H1 (cell line): ENCODE measurements at regions not wholly inside any gene's neighbourhood (a gene's known extent, or its start where the extent isn't known, plus 50 kb on each side); places are given as distances from the start of the nearest gene placed in this dataset.

Experiments
- CTCF ChIA-PET: fragments of 300-600 bp; sonication (Branson Sonifier 250); formaldehyde crosslinking; loops from one replicate; lab custom pipeline; 2021; ENCODE audit not compliant: partially characterized antibody; lab: Charles Lee
- POLR2A ChIA-PET: fragments of 300-600 bp; sonication (Branson Sonifier 250); formaldehyde crosslinking; loops from one replicate; lab custom pipeline; 2021; ENCODE audit warnings: inconsistent platforms; ENCODE audit not compliant: partially characterized antibody; lab: Charles Lee
- DNase-seq, 2 experiments: peaks; one replicate each; pipeline versions ENCODE4 v3.0.0 to v3.0.0-alpha.2; 2010 to 2022; ENCODE audit warnings: low spot score in 2 of 2, low read depth in 1 of 2, mixed read lengths in 1 of 2
- FAIRE-seq: peaks from 2 replicates; lab custom pipeline; 2011; peaks lifted over from hg19 to GRCh38; lab: Jason Lieb, UNC
- H2AFZ ChIP-seq: 2 replicates; pipeline ENCODE4 v1.8.1; 2012; ENCODE audit warnings: low read length, inconsistent platforms
- H2AK5ac ChIP-seq: 2 replicates; pipeline ENCODE4 v1.6.1; 2013; ENCODE audit warnings: low read depth, low read length
- H2BK120ac ChIP-seq: replicated peaks from 2 replicates; pipeline ENCODE3; 2013; ENCODE audit warnings: low read depth, low read length, inconsistent platforms
- H2BK12ac ChIP-seq: 2 replicates; pipeline ENCODE4 v1.6.1; 2013; ENCODE audit warnings: low read depth, low read length
- H2BK15ac ChIP-seq: 2 replicates; pipeline ENCODE4 v1.6.1; 2013; ENCODE audit warnings: low read length
- H2BK20ac ChIP-seq: 2 replicates; pipeline ENCODE4 v1.6.1; 2013; ENCODE audit warnings: low read length
- H2BK5ac ChIP-seq: 2 replicates; pipeline ENCODE4 v1.6.1; 2013; ENCODE audit warnings: low read depth, low read length
- H3K14ac ChIP-seq: 2 replicates; pipeline ENCODE4 v1.6.1; 2013; ENCODE audit warnings: inconsistent platforms; ENCODE audit not compliant: insufficient read length
- H3K18ac ChIP-seq: 2 replicates; pipeline ENCODE4 v1.6.1; 2013; ENCODE audit warnings: low read length; ENCODE audit errors: extremely low read depth
- H3K23ac ChIP-seq: 2 replicates; pipeline ENCODE4 v1.6.1; 2013; ENCODE audit warnings: inconsistent platforms; ENCODE audit not compliant: insufficient read length
- H3K23me2 ChIP-seq: 2 replicates; pipeline ENCODE4 v1.6.1; 2013; ENCODE audit warnings: low read depth, low read length
- H3K27ac ChIP-seq: 2 replicates; pipeline ENCODE4 v1.6.1; 2011; ENCODE audit warnings: low read depth, low read length, inconsistent platforms
- H3K27me3 ChIP-seq, 4 experiments: replicated peaks in 1 of 4; 1 replicate in 1 of 4; 2 replicates in 3 of 4; pipeline versions ENCODE4 v1.6.1 to v1.8.1; 2011 to 2013; ENCODE audit warnings: low read length in 3 of 4, mild to moderate bottlenecking in 3 of 4, inconsistent platforms in 2 of 4, mixed read lengths in 2 of 4, moderate library complexity in 1 of 4; ENCODE audit not compliant: control insufficient read depth in 3 of 4, insufficient read depth in 3 of 4; ENCODE audit errors: extremely low read depth in 1 of 4
- H3K36me3 ChIP-seq, 4 experiments: 2 replicates each; pipeline versions ENCODE4 v1.6.1 to v1.8.1; 2011 to 2013; ENCODE audit warnings: mild to moderate bottlenecking in 4 of 4, low read length in 3 of 4, moderate library complexity in 2 of 4, control low read depth in 1 of 4, inconsistent platforms in 1 of 4; ENCODE audit not compliant: insufficient read depth in 4 of 4, control insufficient read depth in 2 of 4
- H3K4ac ChIP-seq: replicated peaks from 2 replicates; pipeline ENCODE3; 2013; ENCODE audit warnings: low read length, low read depth, mixed read lengths, inconsistent platforms; ENCODE audit not compliant: insufficient read length
- H3K4me1 ChIP-seq, 4 experiments: replicated peaks in 1 of 4; 1 replicate in 1 of 4; 2 replicates in 3 of 4; pipeline versions ENCODE4 v1.6.1 to v1.8.1; 2011 to 2013; ENCODE audit warnings: low read length in 3 of 4, inconsistent platforms in 2 of 4, mixed read lengths in 1 of 4; ENCODE audit not compliant: insufficient read depth in 4 of 4, control insufficient read depth in 3 of 4
- H3K4me2 ChIP-seq, 2 experiments: 2 replicates each; pipeline versions ENCODE4 v1.6.1 to v1.8.1; 2011 to 2013; ENCODE audit warnings: low read depth in 2 of 2, low read length in 2 of 2, control low read depth in 1 of 2, inconsistent platforms in 1 of 2, mild to moderate bottlenecking in 1 of 2; ENCODE audit not compliant: insufficient read depth in 1 of 2
- H3K4me3 ChIP-seq, 4 experiments: fragments of 200-600, 300-600 bp in 1 of 4; sonication (generic), shearing (Covaris generic), sonication (Bioruptor Twin) in 1 of 4; 2 replicates each; pipeline versions ENCODE4 v1.5.1 to v1.8.1; 2011 to 2016; ENCODE audit warnings: low read length in 4 of 4, low read depth in 3 of 4, control low read depth in 2 of 4, inconsistent platforms in 2 of 4, mild to moderate bottlenecking in 2 of 4, mixed read lengths in 1 of 4, moderate library complexity in 1 of 4; ENCODE audit not compliant: insufficient read depth in 2 of 4; ENCODE audit errors: extremely low read depth in 1 of 4
- H3K56ac ChIP-seq: replicated peaks from 2 replicates; pipeline ENCODE3; 2013; ENCODE audit warnings: low read depth, mild to moderate bottlenecking, mixed read lengths, low read length, inconsistent platforms; ENCODE audit not compliant: insufficient read length
- H3K79me1 ChIP-seq: 2 replicates; pipeline ENCODE4 v1.6.1; 2013; ENCODE audit warnings: low read depth, low read length, control low read depth
- H3K79me2 ChIP-seq, 2 experiments: 2 replicates each; pipeline versions ENCODE4 v1.6.1 to v1.8.1; 2012 to 2013; ENCODE audit warnings: low read length in 2 of 2, mild to moderate bottlenecking in 2 of 2, inconsistent platforms in 1 of 2; ENCODE audit not compliant: insufficient read depth in 2 of 2, control insufficient read depth in 1 of 2
- H3K9ac ChIP-seq, 4 experiments: replicated peaks in 1 of 4; 1 replicate in 1 of 4; 2 replicates in 3 of 4; pipeline versions ENCODE4 v1.6.1 to v1.8.1; 2011 to 2013; ENCODE audit warnings: low read depth in 3 of 4, low read length in 3 of 4, control low read depth in 2 of 4, mild to moderate bottlenecking in 2 of 4, moderate library complexity in 2 of 4, inconsistent platforms in 1 of 4; ENCODE audit errors: extremely low read depth in 1 of 4
- H3K9me3 ChIP-seq, 2 experiments: 2 replicates each; pipeline versions ENCODE4 v1.6.1 to v1.8.1; 2012 to 2013; ENCODE audit warnings: mild to moderate bottlenecking in 2 of 2, moderate library complexity in 2 of 2, control low read depth in 1 of 2, inconsistent platforms in 1 of 2, low read depth in 1 of 2, low read length in 1 of 2, mixed read lengths in 1 of 2; ENCODE audit not compliant: insufficient read depth in 2 of 2
- H4K20me1 ChIP-seq, 2 experiments: replicated peaks in 1 of 2; 2 replicates each; pipeline versions ENCODE3 to v1.8.1; 2011 to 2013; ENCODE audit warnings: inconsistent platforms in 2 of 2, low read length in 2 of 2, mild to moderate bottlenecking in 1 of 2; ENCODE audit not compliant: insufficient read depth in 2 of 2, control insufficient read depth in 1 of 2
- H4K5ac ChIP-seq: 2 replicates; pipeline ENCODE4 v1.6.1; 2013; ENCODE audit warnings: low read length, low read depth, mixed read lengths, inconsistent platforms; ENCODE audit not compliant: insufficient read length
- H4K8ac ChIP-seq: 2 replicates; pipeline ENCODE4 v1.8.0; 2013; ENCODE audit warnings: mild to moderate bottlenecking, moderate library complexity, low read length, inconsistent platforms; ENCODE audit not compliant: insufficient read depth; ENCODE audit errors: extremely low read depth
- H4K91ac ChIP-seq: replicated peaks from 2 replicates; pipeline ENCODE3; 2013; ENCODE audit warnings: low read length, mixed read lengths, inconsistent platforms; ENCODE audit not compliant: insufficient read length
- BCL11A ChIP-seq, 2 experiments: IDR thresholded peaks; one replicate each; pipeline ENCODE4 v1.6.1; 2011; ENCODE audit warnings: low read depth in 2 of 2, low read length in 2 of 2, mild to moderate bottlenecking in 2 of 2
- CREB1 ChIP-seq: IDR thresholded peaks from 2 replicates; pipeline ENCODE4 v1.6.1; 2012; ENCODE audit warnings: inconsistent platforms
- FOSL1 ChIP-seq: IDR thresholded peaks from 2 replicates; pipeline ENCODE4 v1.6.1; 2011; ENCODE audit warnings: mild to moderate bottlenecking, low read depth, low read length, moderate library complexity; ENCODE audit not compliant: insufficient read depth
- HDAC2 ChIP-seq, 2 experiments: fragments of 300-600 bp in 1 of 2; sonication (generic) in 1 of 2; IDR thresholded peaks; 2 replicates each; pipeline ENCODE4 v1.6.1; 2011 to 2012; ENCODE audit warnings: low read depth in 2 of 2, low read length in 2 of 2, mild to moderate bottlenecking in 2 of 2, moderate library complexity in 2 of 2, borderline replicate concordance in 1 of 2, inconsistent platforms in 1 of 2
- KDM5A ChIP-seq: fragments of 200-600 bp; IDR thresholded peaks from 2 replicates; pipeline ENCODE4 v1.7.1; 2012; ENCODE audit warnings: mild to moderate bottlenecking, low read length, inconsistent platforms, mixed read lengths
- PHF8 ChIP-seq: fragments of 200-600 bp; sonication (generic); conservative IDR thresholded peaks from 2 replicates; pipeline ENCODE4 v1.7.1; 2012; ENCODE audit warnings: low read depth, mild to moderate bottlenecking, inconsistent platforms, low read length, moderate library complexity
- RXRA ChIP-seq: IDR thresholded peaks from 2 replicates; pipeline ENCODE4 v1.6.1; 2011; ENCODE audit warnings: low read depth, mild to moderate bottlenecking, low read length, moderate library complexity; ENCODE audit not compliant: insufficient read depth
- SIN3A ChIP-seq, 2 experiments: IDR thresholded peaks in 1 of 2; conservative IDR thresholded peaks in 1 of 2; 2 replicates each; pipeline ENCODE4 v1.6.1; 2011 to 2012; ENCODE audit warnings: low read length in 2 of 2, improper control_type of control experiment in 1 of 2, low read depth in 1 of 2, mild to moderate bottlenecking in 1 of 2
- TBP ChIP-seq: IDR thresholded peaks from 2 replicates; pipeline ENCODE4 v1.6.1; 2011; ENCODE audit warnings: low read depth, low read length, improper control_type of control experiment
- YY1 ChIP-seq: IDR thresholded peaks from 2 replicates; pipeline ENCODE4 v1.6.1; 2011; ENCODE audit warnings: low read depth, mild to moderate bottlenecking, low read length
- ZNF274 ChIP-seq: IDR thresholded peaks from 2 replicates; pipeline ENCODE4 v1.7.0; 2012; ENCODE audit warnings: low read length, borderline replicate concordance; ENCODE audit errors: extremely low read depth
- WGBS, 2 experiments: shearing (Covaris generic) in 1 of 2; methylation state at CpG; one replicate each; pipeline versions ENCODE4 v1.1.6 to v1.1.7; 2013 to 2015; ENCODE audit warnings: low lambda C conversion rate in 2 of 2, mixed read lengths in 2 of 2, inconsistent platforms in 1 of 2, low coverage in 1 of 2, missing lambda C conversion rate in 1 of 2; ENCODE audit not compliant: insufficient replicate concordance in 2 of 2, insufficient coverage in 1 of 2, insufficient read length in 1 of 2; ENCODE audit errors: extremely low coverage in 1 of 2, missing lambda C conversion rate in 1 of 2; 5-methylcytosine and 5-hydroxymethylcytosine counted together
- TF ChIP-seq, protein P1 (sequence below): IDR thresholded peaks from 2 replicates; pipeline ENCODE4 v1.6.1; 2011; ENCODE audit warnings: low read depth, mild to moderate bottlenecking, low read length; ENCODE audit not compliant: insufficient read depth

DNA sequence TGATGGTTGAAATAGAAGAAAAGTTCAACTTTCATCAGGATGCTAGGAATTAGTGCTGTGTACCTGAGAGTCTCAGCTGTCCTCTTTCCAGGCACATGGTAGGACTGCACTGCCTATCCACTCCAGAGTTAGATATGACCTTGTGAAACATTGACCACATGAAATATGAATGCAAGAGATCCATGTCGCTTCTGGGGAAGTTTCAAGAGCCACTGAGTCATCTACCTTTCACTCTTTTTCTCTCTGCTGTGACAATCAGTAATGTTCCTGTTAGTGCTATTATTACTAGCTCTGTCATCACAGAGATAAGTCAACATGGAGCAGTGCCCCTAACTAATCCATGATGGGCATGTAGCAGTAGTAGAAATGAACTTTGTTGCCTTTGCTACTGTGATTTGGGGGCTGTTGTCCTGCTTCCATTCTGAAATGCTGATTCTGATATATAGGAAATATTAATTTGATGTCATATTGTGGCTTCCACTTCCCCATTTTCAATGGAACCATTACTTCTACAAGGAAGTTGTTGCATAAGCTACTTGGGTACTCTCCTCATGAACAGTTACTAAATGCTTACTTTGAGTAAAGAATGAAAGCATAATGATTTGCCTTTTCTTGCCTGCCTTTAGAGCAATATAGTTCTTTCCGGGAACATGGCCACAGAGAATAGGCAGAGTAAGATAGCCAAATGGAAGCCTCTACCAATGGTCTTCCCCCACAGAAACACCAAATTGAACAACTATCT is 192.8 kb upstream of the ZNF521 start:
- Histone ChIP-seq H3K9ac (no peak overlapping the region), H2BK120ac (no peak overlapping the region), H3K23ac (no peak overlapping the region), H3K18ac (no peak overlapping the region), H2AK5ac (no peak overlapping the region), H3K14ac (no peak overlapping the region), H4K91ac (no peak overlapping the region), H3K27ac (no peak overlapping the region), H3K9me3 (no peaks in the 10 kb centered on the region), H2BK12ac (no peak overlapping the region), H4K5ac (no peak overlapping the region), H4K20me1 (no peaks in the 10 kb centered on the region), H3K79me1 (no peaks in the 10 kb centered on the region), H3K36me3 (no peaks in the 10 kb centered on the region), H2BK5ac (no peak overlapping the region), H3K56ac (no peak overlapping the region), H4K8ac (no peak overlapping the region), H3K27me3 (no peaks in the 10 kb centered on the region), H3K4me3 (no peak overlapping the region), H2BK20ac (no peak overlapping the region), H2BK15ac (no peak overlapping the region), H3K79me2 (no peaks in the 10 kb centered on the region), H3K23me2 (no peaks in the 10 kb centered on the region; the same call in 1 of the 2 replicates), H3K4me1 (no peaks in the 10 kb centered on the region), H3K4ac (no peak overlapping the region), H2AFZ (no peak overlapping the region), H3K4me2 (no peak overlapping the region)
- 92% methylated on average over 2 of the region's 2 CpGs; no CpG with 5 or more reads in 1 of the 2 experiments for WGBS, 2 experiments
- POLR2A ChIA-PET: no interaction called here
- CTCF ChIA-PET: no interaction called here
- FAIRE-seq (no peak), DNase-seq (no peak)
- TF ChIP-seq, protein P1, sequence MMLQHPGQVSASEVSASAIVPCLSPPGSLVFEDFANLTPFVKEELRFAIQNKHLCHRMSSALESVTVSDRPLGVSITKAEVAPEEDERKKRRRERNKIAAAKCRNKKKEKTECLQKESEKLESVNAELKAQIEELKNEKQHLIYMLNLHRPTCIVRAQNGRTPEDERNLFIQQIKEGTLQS: no peak
- no peak for TF ChIP-seq YY1
- no peak for TF ChIP-seq TBP
- no peak for TF ChIP-seq HDAC2 (IDR thresholded peaks at IDR 0.05; ENCODE audit: borderline replicate concordance in 1 of 2, low read depth in 2 of 2, low read length in 2 of 2)
- TF ChIP-seq ZNF274: no peak
- no peak for TF ChIP-seq BCL11A (IDR thresholded peaks at IDR 0.05; ENCODE audit: low read depth in 2 of 2, low read length in 2 of 2)
- TF ChIP-seq CREB1: no peak
- no peak for TF ChIP-seq PHF8
- no peak for TF ChIP-seq KDM5A
- no peak for TF ChIP-seq RXRA
- TF ChIP-seq FOSL1: no peak
- no peak for TF ChIP-seq SIN3A (conservative IDR thresholded peaks at IDR 0.05 in 1 of 2, IDR thresholded peaks at IDR 0.05 in 1 of 2; ENCODE audit: low read depth in 1 of 2, low read length in 2 of 2)
